Transverse colon (tissue), 4 donors: ENCODE measurements at regions not wholly inside any gene's neighbourhood (a gene's known extent, or its start where the extent isn't known, plus 50 kb on each side); places are given as distances from the start of the nearest gene placed in this dataset.

ENCODE experiments used
- POLR2AphosphoS5 ChIP-seq, 3 donors: sonication (generic); formaldehyde crosslinking; IDR thresholded peaks; one replicate each; pipeline ENCODE4 v1.6.1; 2016; ENCODE audit warnings: antibody characterized with exemption in 3 of 3
- TF ChIP-seq, protein P1 (sequence below), 5 experiments: fragments of 200-600 bp in 3 of 5; fragments of 450-650 bp in 2 of 5; sonication (generic) in 3 of 5; IDR thresholded peaks; 1 replicate in 2 of 5; 2 replicates in 3 of 5; pipeline ENCODE4 v1.5.1; 2016 to 2017; ENCODE audit warnings: antibody characterized with exemption in 5 of 5, inconsistent platforms in 3 of 5, mild to moderate bottlenecking in 2 of 5, moderate library complexity in 1 of 5

DNA sequence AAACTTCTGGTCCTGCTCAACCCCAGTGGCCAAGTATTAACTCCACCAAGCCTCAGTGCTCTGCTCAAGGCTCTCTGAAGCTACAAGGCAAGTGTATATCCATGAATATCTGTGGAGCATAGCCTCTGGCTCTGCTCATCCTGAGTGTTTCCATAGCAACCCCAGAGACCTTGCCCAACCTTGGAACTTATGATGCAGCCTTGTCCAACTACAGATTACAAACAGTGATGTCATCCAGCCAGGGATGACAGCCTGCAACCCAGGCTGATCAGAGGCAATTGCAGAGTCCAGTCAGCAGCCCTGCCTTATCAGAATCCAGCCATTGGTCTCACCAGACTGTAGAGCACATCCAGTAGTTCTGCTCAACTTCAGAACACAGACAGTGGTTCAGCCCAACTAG is 65.5 kb upstream of the SPACA1 start:
- TF ChIP-seq POLR2AphosphoS5 (IDR thresholded peaks at IDR 0.05): no peak
- TF ChIP-seq, protein P1, sequence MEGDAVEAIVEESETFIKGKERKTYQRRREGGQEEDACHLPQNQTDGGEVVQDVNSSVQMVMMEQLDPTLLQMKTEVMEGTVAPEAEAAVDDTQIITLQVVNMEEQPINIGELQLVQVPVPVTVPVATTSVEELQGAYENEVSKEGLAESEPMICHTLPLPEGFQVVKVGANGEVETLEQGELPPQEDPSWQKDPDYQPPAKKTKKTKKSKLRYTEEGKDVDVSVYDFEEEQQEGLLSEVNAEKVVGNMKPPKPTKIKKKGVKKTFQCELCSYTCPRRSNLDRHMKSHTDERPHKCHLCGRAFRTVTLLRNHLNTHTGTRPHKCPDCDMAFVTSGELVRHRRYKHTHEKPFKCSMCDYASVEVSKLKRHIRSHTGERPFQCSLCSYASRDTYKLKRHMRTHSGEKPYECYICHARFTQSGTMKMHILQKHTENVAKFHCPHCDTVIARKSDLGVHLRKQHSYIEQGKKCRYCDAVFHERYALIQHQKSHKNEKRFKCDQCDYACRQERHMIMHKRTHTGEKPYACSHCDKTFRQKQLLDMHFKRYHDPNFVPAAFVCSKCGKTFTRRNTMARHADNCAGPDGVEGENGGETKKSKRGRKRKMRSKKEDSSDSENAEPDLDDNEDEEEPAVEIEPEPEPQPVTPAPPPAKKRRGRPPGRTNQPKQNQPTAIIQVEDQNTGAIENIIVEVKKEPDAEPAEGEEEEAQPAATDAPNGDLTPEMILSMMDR (IDR thresholded peaks at IDR 0.05): no peak
